ENCODE measurements at regions not wholly inside any gene's neighbourhood (a gene's known extent, or its start where the extent isn't known, plus 50 kb on each side); places are given as distances from the start of the nearest gene placed in this dataset.
A peak's percentile ranks its signal among the peaks of the same experiment; 100 is the strongest.

- H3K27me3 Mint-ChIP-seq (ENCODE audit: insufficient read depth, unreplicated experiment): peaks cover 57% of the 10 kb centered on the region
- peak; percentile 2 for DNase-seq (ENCODE audit: unreplicated experiment)
- CTCF ChIA-PET: no interaction called here
- no TSS peak for BruUV-seq (replicated peaks)
- no peak overlapping the region for H3K27ac Mint-ChIP-seq (ENCODE audit: low read depth, unreplicated experiment)
- H3K36me3 Mint-ChIP-seq (ENCODE audit: insufficient read depth, unreplicated experiment): no peaks in the 10 kb centered on the region
- H3K4me3 Mint-ChIP-seq (ENCODE audit: unreplicated experiment): no peak overlapping the region
- H3K4me1 Mint-ChIP-seq (ENCODE audit: insufficient read depth, unreplicated experiment): no peaks in the 10 kb centered on the region
- POLR2A ChIA-PET: no interaction called here
- no peak for TF ChIP-seq CTCF (IDR thresholded peaks at IDR 0.05; ENCODE audit: unreplicated experiment)
- H3K9me3 Mint-ChIP-seq (ENCODE audit: unreplicated experiment): no peaks in the 10 kb centered on the region
- intact Hi-C loops (cut with micrococcal nuclease): no loop called here
These were observed 802.5 kb downstream of the CDH8 start for GRCh38 chr16:61233713-61234112.

DNA sequence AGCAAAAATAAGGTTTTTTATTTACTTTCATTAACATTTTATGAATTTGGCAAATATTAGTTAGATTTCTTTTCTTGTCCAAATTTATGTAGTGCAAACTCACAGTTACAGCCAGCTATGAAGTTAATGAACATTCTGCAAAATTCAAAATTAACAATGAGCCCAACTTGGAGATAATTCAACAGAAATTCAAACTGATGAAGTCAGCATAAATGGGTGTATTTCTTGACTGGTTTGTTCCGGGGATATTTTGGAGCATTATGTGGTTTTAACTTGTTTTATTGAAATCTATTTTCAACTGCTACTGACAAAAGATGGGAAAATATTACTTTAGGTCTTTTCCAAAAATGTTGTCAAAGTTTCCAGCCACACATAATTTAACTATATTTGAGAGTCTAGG, 807.9 kb downstream of the CDH8 start:
- no peaks in the 10 kb centered on the region for H3K36me3 Mint-ChIP-seq (ENCODE audit: insufficient read depth, unreplicated experiment)
- intact Hi-C loops (cut with micrococcal nuclease): no loop called here
- H3K4me1 Mint-ChIP-seq (ENCODE audit: insufficient read depth, unreplicated experiment): no peaks in the 10 kb centered on the region
- no TSS peak for BruUV-seq (replicated peaks)
- no peak for TF ChIP-seq CTCF (IDR thresholded peaks at IDR 0.05; ENCODE audit: unreplicated experiment)
- no peaks in the 10 kb centered on the region for H3K9me3 Mint-ChIP-seq (ENCODE audit: unreplicated experiment)
- no peak overlapping the region for H3K27ac Mint-ChIP-seq (ENCODE audit: low read depth, unreplicated experiment)
- H3K4me3 Mint-ChIP-seq (ENCODE audit: unreplicated experiment): no peak overlapping the region
- POLR2A ChIA-PET: no interaction called here
- DNase-seq (ENCODE audit: unreplicated experiment): no peak
- CTCF ChIA-PET: no interaction called here
- peaks cover 70% of the 10 kb centered on the region for H3K27me3 Mint-ChIP-seq (ENCODE audit: insufficient read depth, unreplicated experiment)

DNA sequence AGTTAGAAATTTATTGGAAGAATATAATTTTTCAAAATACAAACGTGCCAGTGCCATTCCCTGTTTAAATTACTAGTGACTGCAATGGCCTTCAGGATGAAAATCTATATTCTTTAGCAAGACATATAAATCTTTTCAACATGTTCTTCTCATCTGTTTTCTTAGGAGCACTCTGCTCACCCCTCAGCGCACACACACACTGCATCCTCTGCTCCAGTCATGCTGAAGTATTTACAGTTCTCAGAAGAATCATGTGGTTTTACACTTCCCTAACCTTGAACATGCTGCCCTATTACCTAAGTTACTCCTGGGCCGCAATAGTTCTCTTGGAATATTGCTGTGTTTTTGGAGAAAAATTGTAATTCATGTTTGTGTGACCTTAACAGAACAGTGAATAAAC, 820.6 kb downstream of the CDH8 start:
- Mint-ChIP-seq H3K9me3 (ENCODE audit: unreplicated experiment) (no peaks in the 10 kb centered on the region), H3K36me3 (ENCODE audit: insufficient read depth, unreplicated experiment) (peaks cover 5% of the 10 kb centered on the region), H3K27me3 (ENCODE audit: insufficient read depth, unreplicated experiment) (peaks cover 49% of the 10 kb centered on the region), H3K27ac (ENCODE audit: low read depth, unreplicated experiment) (no peak overlapping the region), H3K4me1 (ENCODE audit: insufficient read depth, unreplicated experiment) (no peaks in the 10 kb centered on the region), H3K4me3 (ENCODE audit: unreplicated experiment) (no peak overlapping the region)
- POLR2A ChIA-PET: no interaction called here
- intact Hi-C loops (cut with micrococcal nuclease): no loop called here
- CTCF ChIA-PET: no interaction called here
- TF ChIP-seq CTCF (IDR thresholded peaks at IDR 0.05; ENCODE audit: unreplicated experiment): no peak
- DNase-seq (ENCODE audit: unreplicated experiment): no peak
- no TSS peak for BruUV-seq (replicated peaks)

GRCh38 chr16:61214780-61215179, 821.5 kb downstream of the CDH8 start:
- Mint-ChIP-seq H3K27ac (ENCODE audit: low read depth, unreplicated experiment) (no peak overlapping the region), H3K4me1 (ENCODE audit: insufficient read depth, unreplicated experiment) (no peaks in the 10 kb centered on the region), H3K9me3 (ENCODE audit: unreplicated experiment) (no peaks in the 10 kb centered on the region), H3K4me3 (ENCODE audit: unreplicated experiment) (no peak overlapping the region), H3K36me3 (ENCODE audit: insufficient read depth, unreplicated experiment) (peaks cover 5% of the 10 kb centered on the region), H3K27me3 (ENCODE audit: insufficient read depth, unreplicated experiment) (peaks cover 49% of the 10 kb centered on the region)
- ChIA-PET CTCF (no interaction called here), POLR2A (interaction anchor here (0.6 kb wide), 1 partner anchor 11 kb away, joined by 4 read pairs; no protein-coding TSS in a partner anchor)
- no TSS peak for BruUV-seq (replicated peaks)
- no peak for TF ChIP-seq CTCF (IDR thresholded peaks at IDR 0.05; ENCODE audit: unreplicated experiment)
- no peak for DNase-seq (ENCODE audit: unreplicated experiment)
- intact Hi-C loops (cut with micrococcal nuclease): no loop called here
